Stimulated activated CD4-positive, alpha-beta T cell treated with anti-CD3 and anti-CD28 coated beads, TNF-alpha, amount 100 ng/mL, for 1 hour (primary cell): ENCODE measurements at regions not wholly inside any gene's neighbourhood (a gene's known extent, or its start where the extent isn't known, plus 50 kb on each side); places are given as distances from the start of the nearest gene placed in this dataset.
"Not testable (repeated sequence)": the region's sequence is repeated elsewhere in the genome, so short reads cannot be mapped to it uniquely, and the experiment has no call there.

Experiments
- DNase-seq, 3 donors: peaks; one replicate each; pipeline ENCODE4 v3.0.0-alpha.2; 2020; ENCODE audit warnings: low read depth in 3 of 3, low spot score in 1 of 3

GRCh38 chr16:59913666-59914065 lies 1179.5 kb upstream of the GOT2 start:
- no peak for DNase-seq

- no peak for DNase-seq
Observed at GRCh38 chr16:59909262-59909661, 1175.1 kb upstream of the GOT2 start.

GRCh38 chr16:59907611-59908010 lies 1173.5 kb upstream of the GOT2 start:
- DNase-seq = no peak

- no peak for DNase-seq
Observed at GRCh38 chr16:59905606-59906005, 1171.5 kb upstream of the GOT2 start.

- DNase-seq = no peak
Observed at GRCh38 chr16:59905131-59905530, 1171.0 kb upstream of the GOT2 start.

GRCh38 chr16:59899940-59900339 lies 1165.8 kb upstream of the GOT2 start:
- DNase-seq = no peak

- no peak for DNase-seq
Observed at GRCh38 chr16:59892376-59892775, 1158.3 kb upstream of the GOT2 start.

GRCh38 chr16:59887856-59888255 lies 1153.7 kb upstream of the GOT2 start:
- DNase-seq = no peak

- DNase-seq = no peak
Observed at GRCh38 chr16:59886021-59886420, 1151.9 kb upstream of the GOT2 start.

- no peak for DNase-seq
Observed at GRCh38 chr16:59881376-59881775, 1147.3 kb upstream of the GOT2 start.

GRCh38 chr16:59880611-59881010 lies 1146.5 kb upstream of the GOT2 start:
- no peak for DNase-seq

GRCh38 chr16:59878999-59879398 lies 1144.9 kb upstream of the GOT2 start:
- no peak for DNase-seq

GRCh38 chr16:59878479-59878878 lies 1144.4 kb upstream of the GOT2 start:
- DNase-seq = no peak

GRCh38 chr16:59864981-59865666 lies 1131.0 kb upstream of the GOT2 start:
- no peak for DNase-seq

- DNase-seq = no peak
Observed at GRCh38 chr16:59859676-59860402, 1125.7 kb upstream of the GOT2 start.

GRCh38 chr16:59854846-59855439 lies 1120.8 kb upstream of the GOT2 start:
- DNase-seq = no peak

GRCh38 chr16:59849716-59850115 lies 1115.6 kb upstream of the GOT2 start:
- DNase-seq = no peak

GRCh38 chr16:59848296-59848695 lies 1114.2 kb upstream of the GOT2 start:
- DNase-seq = no peak

GRCh38 chr16:59840169-59840568 lies 1106.1 kb upstream of the GOT2 start:
- no peak for DNase-seq

- no peak for DNase-seq
Observed at GRCh38 chr16:59826767-59827166, 1092.7 kb upstream of the GOT2 start.

- not testable (repeated sequence) for DNase-seq
Observed at GRCh38 chr16:59809488-59809887, 1075.4 kb upstream of the GOT2 start.

GRCh38 chr16:59783191-59783590 lies 1049.1 kb upstream of the GOT2 start:
- DNase-seq = no peak
